GM12878 (cell line): ENCODE measurements at regions not wholly inside any gene's neighbourhood (a gene's known extent, or its start where the extent isn't known, plus 50 kb on each side); places are given as distances from the start of the nearest gene placed in this dataset.

Experiments used
- ATAC-seq: fragments of 200-7000 bp; cut with Tn5 transposase; 3 replicates; pipeline ENCODE4 v1.9.1; 2020; ENCODE audit warnings: mild to moderate bottlenecking, moderate library complexity
- BruUV-seq: library from RNA; stranded (reverse); fragments of 400-500 nt; replicated peaks from 2 replicates; lab custom pipeline; 2021; lab: Mats Ljungman, UMichigan
- CTCF ChIA-PET: fragments of 300-600 bp; sonication (Branson Sonifier 250); formaldehyde crosslinking; extraction: SDS; loops from one replicate; lab custom pipeline; 2021; ENCODE audit warnings: inconsistent platforms; lab: Yijun Ruan, JAX
- POLR2A ChIA-PET: fragments of 350-600 bp; formaldehyde crosslinking; extraction: SDS; loops from one replicate; lab custom pipeline; 2021; ENCODE audit warnings: inconsistent platforms; lab: Charles Lee
- RAD21 ChIA-PET: fragments of 300-600 bp; sonication (Branson Sonifier 250); formaldehyde crosslinking; loops from one replicate; lab custom pipeline; 2023; ENCODE audit warnings: antibody characterized with exemption; ENCODE audit not compliant: unreplicated experiment; lab: Charles Lee
- SMC1A ChIA-PET: fragments of 300-600 bp; sonication (Branson Sonifier 250); formaldehyde crosslinking; loops from one replicate; lab custom pipeline; 2023; ENCODE audit not compliant: unreplicated experiment, uncharacterized antibody; lab: Charles Lee
- DNase-seq: peaks from one replicate; pipeline ENCODE4 v3.0.0-alpha.2; 2011; ENCODE audit warnings: low read depth, low spot score
- FAIRE-seq: peaks from 3 replicates; lab custom pipeline; 2011; peaks lifted over from hg19 to GRCh38; lab: Jason Lieb, UNC
- H2AFZ ChIP-seq: 2 replicates; pipeline ENCODE4 v1.6.0; 2011; ENCODE audit warnings: low read depth, low read length, control low read depth; ENCODE audit not compliant: control insufficient read depth
- H3K27ac ChIP-seq: 2 replicates; pipeline ENCODE4 v1.5.1; 2011; ENCODE audit warnings: control low read depth; ENCODE audit not compliant: control insufficient read depth, insufficient read depth
- H3K27me3 ChIP-seq, 2 experiments: replicated peaks in 1 of 2; 2 replicates each; pipeline versions ENCODE4 v1.6.0 to v1.6.1; 2011; ENCODE audit warnings: low read length in 1 of 2; ENCODE audit not compliant: control insufficient read depth in 2 of 2, insufficient read depth in 2 of 2
- H3K36me3 ChIP-seq, 2 experiments: 2 replicates each; pipeline ENCODE4 v1.5.1; 2011; ENCODE audit warnings: low read length in 1 of 2; ENCODE audit not compliant: control insufficient read depth in 2 of 2, insufficient read depth in 2 of 2
- H3K4me1 ChIP-seq: 2 replicates; pipeline ENCODE4 v1.6.1; 2011; ENCODE audit warnings: mild to moderate bottlenecking, low read length, moderate library complexity, mixed read lengths; ENCODE audit not compliant: control insufficient read depth, insufficient read depth
- H3K4me2 ChIP-seq: 2 replicates; pipeline ENCODE4 v1.6.0; 2011; ENCODE audit warnings: control low read depth; ENCODE audit not compliant: control insufficient read depth, insufficient read depth
- H3K4me3 ChIP-seq: fragments of 200-600 bp; sonication (generic); 2 replicates; pipeline ENCODE4 v1.5.1; 2016
- H3K79me2 ChIP-seq: 2 replicates; pipeline ENCODE4 v1.6.0; 2011; ENCODE audit warnings: low read length; ENCODE audit not compliant: control insufficient read depth, insufficient read depth
- H3K9ac ChIP-seq: 2 replicates; pipeline ENCODE4 v1.8.0; 2011; ENCODE audit warnings: low read length, control low read depth, mixed read lengths; ENCODE audit not compliant: control insufficient read depth, insufficient read depth
- H3K9me3 ChIP-seq: replicated peaks from 3 replicates; pipeline ENCODE4 v1.5.1; 2011; ENCODE audit warnings: mild to moderate bottlenecking, low read length; ENCODE audit not compliant: control insufficient read depth, insufficient read depth
- H4K20me1 ChIP-seq: 2 replicates; pipeline ENCODE4 v1.6.0; 2011; ENCODE audit not compliant: control insufficient read depth, insufficient read depth
- BCLAF1 ChIP-seq: fragments of 450-650 bp; IDR thresholded peaks from 2 replicates; pipeline ENCODE4 v1.6.1; 2017; ENCODE audit warnings: antibody characterized with exemption, mild to moderate bottlenecking, moderate library complexity
- NRF1 ChIP-seq: conservative IDR thresholded peaks from 2 replicates; pipeline ENCODE4 v1.6.1; 2011; ENCODE audit warnings: mild to moderate bottlenecking, low read depth, low read length, improper control_type of control experiment
- PBX3 ChIP-seq: IDR thresholded peaks from 2 replicates; pipeline ENCODE4 v1.6.1; 2011; ENCODE audit warnings: mild to moderate bottlenecking, low read depth, low read length, moderate library complexity; ENCODE audit not compliant: insufficient replicate concordance
- POLR2AphosphoS5 ChIP-seq: IDR thresholded peaks from 2 replicates; pipeline ENCODE4 v1.6.1; 2011; ENCODE audit warnings: mild to moderate bottlenecking, low read length, inconsistent platforms
- POU2F2 ChIP-seq: IDR thresholded peaks from 3 replicates; pipeline ENCODE4 v1.6.1; 2011; ENCODE audit warnings: low read depth, mild to moderate bottlenecking, low read length, borderline replicate concordance
- TCF12 ChIP-seq: IDR thresholded peaks from 2 replicates; pipeline ENCODE4 v1.6.1; 2011; ENCODE audit warnings: low read depth, mild to moderate bottlenecking, low read length
- ZNF622 ChIP-seq: fragments of 450-650 bp; IDR thresholded peaks from 2 replicates; pipeline ENCODE4 v1.6.1; 2017; ENCODE audit warnings: mild to moderate bottlenecking, inconsistent platforms
- WGBS: methylation state at CpG from one replicate; pipeline ENCODE4 v1.1.6; 2016; ENCODE audit warnings: low lambda C conversion rate; ENCODE audit not compliant: insufficient replicate concordance, insufficient coverage; ENCODE audit errors: missing lambda C conversion rate; 5-methylcytosine and 5-hydroxymethylcytosine counted together
- in situ Hi-C: fragments of 300-500 bp; cut with MboI; formaldehyde crosslinking; loops from 9 replicates; pipeline ENCODE4 v1.14.3; 2018; ENCODE audit warnings: mixed read lengths
- intact Hi-C: fragments of 100-400 bp; cut with micrococcal nuclease; formaldehyde crosslinking; loops from one replicate; pipeline ENCODE4 v1.14.2; 2022; ENCODE audit not compliant: unreplicated experiment

- ATAC-seq (no peak), FAIRE-seq (no peak), DNase-seq (no peak)
- Histone ChIP-seq H3K4me2 (no peak overlapping the region; the same call in 1 of the 2 replicates), H3K27me3 (no peaks in the 10 kb centered on the region), H3K27ac (peak overlapping the region; percentile 99), H3K36me3 (no peaks in the 10 kb centered on the region), H4K20me1 (no peaks in the 10 kb centered on the region), H3K9ac (no peak overlapping the region), H3K4me1 (peaks cover 79% of the 10 kb centered on the region), H3K4me3 (no peak overlapping the region), H2AFZ (no peak overlapping the region), H3K9me3 (peaks cover 4% of the 10 kb centered on the region; the same call in 2 of the 3 replicates), H3K79me2 (0 out of 2 replicates have a peak, but pooled peaks cover 1% of the 10 kb centered on the region)
- TF ChIP-seq PBX3 (no peak), POU2F2 (no peak), ZNF622 (peak; percentile 9; the same call in 1 of the 2 replicates)
- CTCF ChIA-PET, result no interaction called here
- WGBS, result 92% methylated on average over 2 of the region's 2 CpGs
- RAD21 ChIA-PET, result interaction anchor here (0.8 to 6.6 kb wide), 11 partner anchors 34 to 519 kb away, joined by 3 to 79 read pairs (median 17); no protein-coding TSS in a partner anchor
- intact Hi-C loops, result loop anchor here (1.0 kb wide), 2 partner anchors 34 to 61 kb away; no protein-coding TSS in a partner anchor
- SMC1A ChIA-PET, result interaction anchor here (0.9 to 6.6 kb wide), 7 partner anchors 10 to 171 kb away, joined by 3 to 90 read pairs (median 15); no protein-coding TSS in a partner anchor
- in situ Hi-C loops, result loop anchor here (5.0 kb wide), 1 partner anchor 37 kb away; no protein-coding TSS in a partner anchor
- POLR2A ChIA-PET, result interaction anchor here (0.5 to 3.4 kb wide), 4 partner anchors 36 to 1778 kb away, joined by 3 to 23 read pairs (median 10); no protein-coding TSS in a partner anchor
- BruUV-seq, result no TSS peak
Measured at GRCh38 chr1:235014756-235015155, 113.9 kb downstream of the TOMM20 start.

GRCh38 chr1:235013512-235013911 lies 115.1 kb downstream of the TOMM20 start:
- FAIRE-seq, result no peak
- TF ChIP-seq BCLAF1 (no peak), TCF12 (no peak), NRF1 (no peak), POLR2AphosphoS5 (peak; percentile 72)
- BruUV-seq, result no TSS peak
- POLR2A ChIA-PET, result interaction anchor here (0.8 kb wide), 1 partner anchor 61 kb away, joined by 3 read pairs; no protein-coding TSS in a partner anchor
- Histone ChIP-seq H3K36me3 (no peaks in the 10 kb centered on the region), H3K9me3 (peaks cover 4% of the 10 kb centered on the region; the same call in 2 of the 3 replicates), H3K4me2 (no peak overlapping the region; the same call in 1 of the 2 replicates), H4K20me1 (no peaks in the 10 kb centered on the region), H3K27ac (peak overlapping the region; percentile 99), H2AFZ (no peak overlapping the region), H3K9ac (no peak overlapping the region), H3K27me3 (no peaks in the 10 kb centered on the region), H3K4me3 (no peak overlapping the region), H3K4me1 (peaks cover 84% of the 10 kb centered on the region), H3K79me2 (0 out of 2 replicates have a peak, but pooled peaks cover 1% of the 10 kb centered on the region)
- no peak for DNase-seq
- SMC1A ChIA-PET, result interaction anchor here (0.8 to 12.9 kb wide), 5 partner anchors 31 to 64 kb away, joined by 3 to 229 read pairs (median 3); no protein-coding TSS in a partner anchor
- 83% methylated on average over 3 of the region's 3 CpGs for WGBS
- RAD21 ChIA-PET, result interaction anchor here (0.9 to 11.3 kb wide), 7 partner anchors 35 to 411 kb away, joined by 3 to 257 read pairs (median 5); no protein-coding TSS in a partner anchor
- CTCF ChIA-PET, result interaction anchor here (0.9 to 2.9 kb wide), 3 partner anchors 9 to 409 kb away, joined by 3 to 14 read pairs (median 4); no protein-coding TSS in a partner anchor
- ATAC-seq, result no peak
- in situ Hi-C loops, result loop anchor here (5.0 kb wide), 1 partner anchor 36 kb away; no protein-coding TSS in a partner anchor
- intact Hi-C loops, result loop anchor here (2.0 kb wide), 1 partner anchor 283 kb away; no protein-coding TSS in a partner anchor
